ENCODE measurements at regions not wholly inside any gene's neighbourhood (a gene's known extent, or its start where the extent isn't known, plus 50 kb on each side); places are given as distances from the start of the nearest gene placed in this dataset.

- DNase-seq (ENCODE audit: low spot score), result no peak
These were observed 333.8 kb upstream of the TNP1 start for GRCh38 chr2:217193431-217194340.

DNA sequence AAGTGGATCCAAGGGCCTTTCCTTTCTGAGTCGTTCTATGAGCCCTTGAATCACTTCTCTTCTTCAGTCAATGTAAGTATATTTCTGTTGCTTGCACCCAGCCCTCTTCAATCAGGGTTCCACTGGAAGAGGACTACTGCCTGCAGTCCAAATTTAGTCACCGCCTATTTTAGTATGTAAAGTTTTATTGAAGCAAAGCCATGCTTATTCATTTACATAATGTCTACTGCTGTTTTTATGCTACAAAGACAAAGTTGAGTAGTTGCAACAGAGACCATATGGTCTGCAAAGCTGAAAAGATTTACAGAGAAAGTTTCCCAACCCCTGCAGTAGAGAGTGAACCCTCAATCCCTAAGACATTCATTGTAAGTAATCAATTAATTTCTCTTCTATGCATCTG, 332.5 kb upstream of the TNP1 start:
- DNase-seq (ENCODE audit: low spot score), result no peak

DNA sequence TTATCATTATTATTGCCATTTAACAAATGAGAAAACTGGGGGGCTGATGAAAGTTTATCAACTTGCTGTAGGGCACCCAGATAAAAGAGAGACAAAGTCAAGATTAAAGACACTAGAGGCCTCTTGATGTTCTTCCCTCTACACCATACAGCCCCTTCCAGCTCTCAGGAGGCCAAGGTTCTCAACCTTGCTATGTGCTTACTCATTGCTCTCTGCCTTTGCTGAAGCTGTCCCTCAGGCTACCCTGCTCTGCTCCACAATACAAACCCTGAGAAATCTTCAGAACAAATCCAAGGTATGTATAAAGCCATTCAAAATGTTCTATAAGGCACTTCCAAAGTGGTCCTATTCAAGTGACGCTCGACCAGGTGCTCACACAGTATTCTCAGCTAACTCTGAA, 329.9 kb upstream of the TNP1 start:
- DNase-seq (ENCODE audit: low spot score), result no peak

DNA sequence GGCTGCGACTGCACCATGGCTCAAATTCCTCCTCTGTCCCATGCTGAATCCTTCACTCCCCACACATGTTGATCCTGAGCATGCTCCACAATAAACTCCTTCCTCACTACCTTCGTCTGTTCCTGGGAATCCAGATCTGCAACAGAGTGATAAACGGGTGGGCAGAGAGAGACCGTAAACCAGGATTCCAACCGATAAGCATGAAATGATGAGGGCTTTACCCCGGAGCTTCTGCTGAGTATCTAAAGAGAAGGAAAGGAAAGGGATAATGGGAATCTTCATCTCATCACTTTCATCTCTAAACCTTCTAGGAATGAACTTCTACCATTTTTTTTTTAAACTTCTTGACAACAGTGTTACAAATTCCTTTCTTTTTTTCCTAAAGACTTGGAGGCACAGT, 329.3 kb upstream of the TNP1 start:
- no peak for DNase-seq (ENCODE audit: low spot score)

- DNase-seq (ENCODE audit: low spot score), result no peak
These were observed 326.9 kb upstream of the TNP1 start for GRCh38 chr2:217186668-217187159.

DNA sequence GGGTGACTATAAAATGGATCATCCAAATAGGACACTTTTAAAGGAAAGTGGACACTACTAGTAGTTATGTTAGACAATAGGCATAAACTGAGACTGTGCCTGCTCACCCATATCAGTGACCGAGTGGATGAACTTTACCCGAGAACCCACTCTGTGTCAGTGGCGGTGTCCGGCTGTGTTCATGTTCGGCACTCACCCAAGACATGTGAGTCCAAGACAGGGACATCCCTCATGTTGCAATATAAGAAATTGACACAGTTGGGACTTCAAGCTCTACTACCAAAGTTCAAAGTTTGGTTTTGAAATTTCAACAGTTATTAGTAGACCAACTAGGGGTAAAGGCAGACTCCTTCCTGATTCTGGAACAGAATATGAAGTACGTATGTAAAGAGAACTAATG, 326.3 kb upstream of the TNP1 start:
- no peak for DNase-seq (ENCODE audit: low spot score)

DNA sequence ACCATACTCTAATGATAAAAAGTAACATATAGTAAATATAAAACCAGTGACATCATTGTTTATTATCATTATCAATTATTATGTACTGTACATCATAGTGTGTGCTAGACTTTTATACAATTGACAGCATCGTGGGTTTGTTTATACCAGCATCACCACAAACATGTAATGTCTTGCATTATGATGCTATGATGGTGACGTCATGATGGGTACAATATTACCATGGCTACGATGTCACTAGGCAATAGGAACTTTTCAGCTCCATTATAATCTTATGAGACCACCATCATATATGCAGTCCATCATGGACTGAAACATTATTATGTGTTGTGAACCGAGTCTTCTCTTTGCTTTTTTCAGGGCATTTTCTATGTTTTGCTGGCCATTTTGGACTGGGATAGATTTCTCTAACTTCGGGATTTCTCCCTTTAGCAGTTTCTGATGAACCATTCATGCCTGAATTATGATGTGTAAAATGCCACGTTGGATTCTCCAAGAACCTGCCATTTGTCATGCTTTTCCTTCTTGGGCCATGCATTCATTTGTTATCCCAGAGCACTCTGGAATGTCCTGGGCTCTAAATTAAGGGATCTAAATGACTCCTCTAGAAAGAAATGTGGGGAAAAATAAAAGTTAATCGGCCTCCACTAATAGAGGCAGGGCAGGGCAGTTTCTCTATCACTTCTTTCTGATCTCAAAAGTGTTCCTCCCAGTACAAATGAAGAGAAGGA, 325.6 kb upstream of the TNP1 start:
- DNase-seq (ENCODE audit: low spot score), result no peak

DNA sequence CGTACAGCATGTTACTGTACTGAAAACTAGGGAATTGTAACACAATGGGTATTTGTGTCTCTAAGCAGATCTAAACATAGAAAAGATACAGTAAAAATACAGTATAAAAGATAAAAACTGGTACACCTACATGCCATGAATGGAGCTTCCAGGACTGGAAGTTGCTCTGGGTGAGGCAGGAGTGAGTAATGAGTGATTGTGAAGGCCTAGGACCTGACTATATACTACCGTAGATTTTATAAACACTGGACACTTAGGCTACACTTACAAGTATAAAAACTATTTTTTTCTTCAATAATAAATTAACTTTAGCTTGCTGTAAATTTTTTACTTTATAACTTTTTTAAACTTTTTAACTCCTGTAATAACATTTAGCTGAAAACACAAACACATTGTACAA, 324.4 kb upstream of the TNP1 start:
- no peak for DNase-seq (ENCODE audit: low spot score)

GRCh38 chr2:217183471-217183870, 323.6 kb upstream of the TNP1 start:
- DNase-seq (ENCODE audit: low spot score), result no peak

DNA sequence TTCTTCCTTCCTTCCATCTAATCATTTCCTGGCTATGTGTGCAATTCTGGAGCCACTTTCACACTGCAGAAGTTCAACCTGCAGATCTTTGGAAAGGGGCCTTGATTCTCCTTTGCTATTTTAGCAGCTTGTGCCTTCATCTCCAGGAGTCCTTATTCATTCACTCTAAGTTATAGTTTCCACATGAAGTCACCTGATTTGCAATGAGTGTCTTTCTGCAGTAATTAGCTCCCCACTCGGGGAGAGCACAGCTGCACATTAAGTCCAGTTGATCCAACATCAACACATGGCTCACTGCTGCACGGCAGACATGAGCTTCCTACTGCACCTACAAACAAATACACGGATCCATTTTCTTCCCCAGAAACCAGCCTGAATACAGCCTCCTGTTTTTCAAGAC, 323.1 kb upstream of the TNP1 start:
- DNase-seq (ENCODE audit: low spot score), result no peak

- DNase-seq (ENCODE audit: low spot score), result no peak
These were observed 321.6 kb upstream of the TNP1 start for GRCh38 chr2:217181512-217181911.

GRCh38 chr2:217179854-217180253, 320.0 kb upstream of the TNP1 start:
- DNase-seq (ENCODE audit: low spot score), result no peak

DNA sequence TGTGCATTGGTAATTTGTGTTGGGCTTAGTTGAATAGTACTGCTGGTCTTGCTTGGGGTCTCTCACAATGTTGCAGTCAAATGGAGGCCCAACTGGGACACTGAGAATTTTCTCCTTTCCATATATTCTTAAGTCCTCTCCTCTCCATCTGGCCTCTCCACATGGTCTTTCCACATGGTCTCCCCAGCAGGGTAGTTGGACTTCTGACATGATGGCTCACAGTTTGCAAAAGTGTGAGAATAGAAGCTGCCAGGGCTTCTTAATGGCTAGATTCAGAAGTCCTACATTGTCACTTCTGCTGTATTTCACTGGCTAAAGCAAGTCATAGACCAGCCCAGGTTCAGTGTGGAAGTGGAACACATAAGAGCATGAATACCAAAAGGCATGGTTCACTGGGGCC, 318.5 kb upstream of the TNP1 start:
- no peak for DNase-seq (ENCODE audit: low spot score)

DNA sequence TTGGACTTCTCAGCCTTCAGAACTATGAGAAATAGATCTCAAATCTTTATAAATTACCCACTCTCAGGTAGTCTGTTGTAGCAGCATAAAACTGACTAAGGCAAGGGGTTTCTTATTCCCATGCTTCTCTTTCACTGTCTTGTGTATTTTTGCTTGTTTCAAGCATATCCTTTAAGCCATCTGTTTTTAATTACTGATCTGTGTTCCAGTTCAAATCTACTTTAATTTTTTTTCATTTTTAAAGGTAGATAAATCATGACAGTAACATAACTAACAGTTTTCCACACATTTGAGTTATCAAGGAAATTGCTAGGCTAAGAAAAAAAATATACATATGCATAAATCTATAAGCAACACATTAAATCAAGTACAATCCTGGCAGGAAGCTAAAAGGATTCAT, 317.9 kb upstream of the TNP1 start:
- DNase-seq (ENCODE audit: low spot score), result no peak

GRCh38 chr2:217171874-217172273, 312.0 kb upstream of the TNP1 start:
- no peak for DNase-seq (ENCODE audit: low spot score)

DNA sequence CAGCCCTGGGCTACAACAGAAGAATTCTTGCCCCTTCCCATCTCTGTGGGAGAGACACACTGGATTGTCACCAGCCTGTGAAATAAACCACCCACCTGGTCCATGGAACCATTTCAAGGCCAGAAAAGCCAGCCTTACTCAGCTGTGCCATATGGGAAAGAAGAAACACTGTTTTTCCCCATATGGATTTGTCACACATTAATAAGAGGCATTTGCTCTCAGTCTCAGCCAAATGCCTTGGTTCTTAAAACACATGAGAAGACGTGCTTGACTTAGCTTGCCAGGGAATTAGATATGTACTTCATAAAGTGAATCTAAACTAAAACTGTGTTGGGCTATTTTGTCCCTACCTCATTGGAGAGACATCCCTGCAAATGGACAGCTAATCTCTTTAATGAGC, 308.6 kb upstream of the TNP1 start:
- no peak for DNase-seq (ENCODE audit: low spot score)

- peak; percentile 7 for DNase-seq (ENCODE audit: low spot score)
These were observed 307.7 kb upstream of the TNP1 start for GRCh38 chr2:217167531-217167930.

GRCh38 chr2:217166241-217166850, 306.5 kb upstream of the TNP1 start:
- DNase-seq (ENCODE audit: low spot score), result peak; percentile 71

DNA sequence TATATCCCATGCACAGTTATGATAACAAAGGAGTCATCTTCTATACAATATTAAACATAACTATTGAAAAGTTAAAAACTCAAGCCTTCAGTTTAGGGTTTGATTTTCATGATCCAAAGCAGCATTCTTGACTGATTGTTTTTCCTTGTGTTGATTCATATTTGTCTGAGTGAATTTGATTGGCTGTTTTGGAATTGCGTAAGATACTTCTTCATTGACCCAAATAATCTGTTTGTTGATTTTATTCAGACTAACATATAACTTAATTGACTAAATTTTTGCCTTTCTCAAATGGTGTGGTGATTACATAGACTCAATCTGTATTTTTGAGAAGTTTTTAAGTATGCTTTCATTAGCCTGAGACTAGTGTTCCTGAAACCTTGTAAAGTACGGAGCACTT, 305.7 kb upstream of the TNP1 start:
- DNase-seq (ENCODE audit: low spot score), result no peak

DNA sequence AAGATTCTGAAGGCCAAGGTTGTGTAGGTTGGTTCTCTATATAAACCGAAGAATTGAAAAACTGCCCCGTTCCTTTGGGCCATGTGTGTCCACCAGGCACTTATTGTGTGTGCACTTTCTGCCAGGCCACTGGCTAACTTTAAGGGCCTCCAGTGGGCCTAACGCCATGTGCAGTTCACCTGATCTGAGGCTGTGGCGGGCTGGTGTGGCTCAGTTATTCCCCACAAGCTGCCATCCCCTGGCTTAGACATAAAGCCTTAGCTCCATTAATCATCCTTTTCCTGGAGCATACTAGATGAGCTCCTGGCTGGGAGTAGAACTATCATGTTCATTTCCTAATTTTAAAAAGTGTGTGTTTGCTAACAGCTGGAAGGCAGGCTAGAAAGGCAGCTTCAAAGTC, 304.1 kb upstream of the TNP1 start:
- DNase-seq (ENCODE audit: low spot score), result no peak

- peak; percentile 45 for DNase-seq (ENCODE audit: low spot score)
These were observed 302.7 kb upstream of the TNP1 start for GRCh38 chr2:217162533-217162932.

- DNase-seq (ENCODE audit: low spot score), result no peak
These were observed 301.4 kb upstream of the TNP1 start for GRCh38 chr2:217160978-217161973.
